HEK293 (cell line): ENCODE measurements at regions not wholly inside any gene's neighbourhood (a gene's known extent, or its start where the extent isn't known, plus 50 kb on each side); places are given as distances from the start of the nearest gene placed in this dataset.

ENCODE experiments used
- CTCF ChIA-PET: fragments of 350-600 bp; formaldehyde crosslinking; extraction: SDS; loops from one replicate; lab custom pipeline; 2021; ENCODE audit warnings: antibody characterized with exemption; lab: Yijun Ruan, JAX
- POLR2A ChIA-PET: fragments of 300-600 bp; formaldehyde crosslinking; extraction: SDS; loops from one replicate; lab custom pipeline; 2020; ENCODE audit warnings: antibody characterized with exemption, inconsistent platforms; lab: Yijun Ruan, JAX
- H3K27ac ChIP-seq: fragments of 200-500 bp; sonication (Bioruptor generic); 2 replicates; pipeline ENCODE4 v1.5.1; 2014; ENCODE audit warnings: low read depth, low read length, control low read depth, inconsistent platforms; ENCODE audit errors: extremely low read depth
- H3K36me3 ChIP-seq, 2 experiments: fragments of 200-500 bp in 1 of 2; sonication (Bioruptor generic) in 1 of 2; 1 replicate in 1 of 2; 2 replicates in 1 of 2; pipeline ENCODE4 v1.5.1; 2014 to 2017; ENCODE audit warnings: inconsistent platforms in 2 of 2, low read length in 2 of 2; ENCODE audit not compliant: control insufficient read depth in 2 of 2, insufficient read depth in 1 of 2
- H3K4me1 ChIP-seq: fragments of 200-500 bp; sonication (Bioruptor generic); 2 replicates; pipeline ENCODE4 v1.5.1; 2014; ENCODE audit warnings: mild to moderate bottlenecking, low read length, inconsistent platforms; ENCODE audit not compliant: control insufficient read depth, insufficient read depth
- H3K4me3 ChIP-seq: 2 replicates; pipeline ENCODE4 v1.5.1; 2011; ENCODE audit warnings: low read depth, mild to moderate bottlenecking, control low read depth, low read length, moderate library complexity
- H3K9me3 ChIP-seq: fragments of 200-500 bp; sonication (Bioruptor generic); 2 replicates; pipeline ENCODE4 v1.5.1; 2014; ENCODE audit warnings: low read depth, low read length, inconsistent platforms; ENCODE audit not compliant: control insufficient read depth, insufficient read depth
- EGR2 ChIP-seq: fragments of 450-650 bp; formaldehyde crosslinking; IDR thresholded peaks from 2 replicates; pipeline ENCODE4 v1.5.1; 2016; ENCODE audit warnings: low read depth, missing biosample characterization, missing genetic modification characterization
- HOXD13 ChIP-seq: sonication (generic); formaldehyde crosslinking; IDR thresholded peaks from 2 replicates; pipeline ENCODE4 v1.8.0; 2022; ENCODE audit warnings: missing genetic modification reagents, borderline replicate concordance
- MYNN ChIP-seq: fragments of 450-650 bp; formaldehyde crosslinking; IDR thresholded peaks from 2 replicates; pipeline ENCODE4 v1.5.1; 2016; ENCODE audit warnings: missing biosample characterization, missing genetic modification characterization, borderline replicate concordance
- OSR2 ChIP-seq: fragments of 450-650 bp; formaldehyde crosslinking; IDR thresholded peaks from 2 replicates; pipeline ENCODE4 v1.5.1; 2016; ENCODE audit warnings: missing biosample characterization, missing genetic modification characterization
- SP2 ChIP-seq: fragments of 450-650 bp; formaldehyde crosslinking; IDR thresholded peaks from 2 replicates; pipeline ENCODE4 v1.5.1; 2016; ENCODE audit warnings: missing biosample characterization, missing genetic modification characterization
- ZBTB20 ChIP-seq: fragments of 450-650 bp; formaldehyde crosslinking; IDR thresholded peaks from 2 replicates; pipeline ENCODE4 v1.5.1; 2016; ENCODE audit warnings: missing biosample characterization, missing genetic modification characterization
- ZFP37 ChIP-seq: fragments of 450-650 bp; formaldehyde crosslinking; IDR thresholded peaks from 2 replicates; pipeline ENCODE4 v1.5.1; 2016; ENCODE audit warnings: missing biosample characterization, missing genetic modification characterization
- ZIC2 ChIP-seq: fragments of 450-650 bp; formaldehyde crosslinking; IDR thresholded peaks from 2 replicates; pipeline ENCODE4 v1.5.1; 2016; ENCODE audit warnings: missing biosample characterization, missing genetic modification characterization
- ZNF174 ChIP-seq: fragments of 450-650 bp; formaldehyde crosslinking; IDR thresholded peaks from 2 replicates; pipeline ENCODE4 v1.5.0; 2017; ENCODE audit warnings: missing biosample characterization, mild to moderate bottlenecking, missing genetic modification characterization
- ZNF202 ChIP-seq: fragments of 450-650 bp; formaldehyde crosslinking; IDR thresholded peaks from 2 replicates; pipeline ENCODE4 v1.5.1; 2016; ENCODE audit warnings: missing biosample characterization, missing genetic modification characterization, borderline replicate concordance
- ZNF239 ChIP-seq: fragments of 450-650 bp; formaldehyde crosslinking; IDR thresholded peaks from 2 replicates; pipeline ENCODE4 v1.5.1; 2016; ENCODE audit warnings: missing biosample characterization, missing genetic modification characterization
- ZNF324 ChIP-seq: fragments of 450-650 bp; formaldehyde crosslinking; IDR thresholded peaks from 2 replicates; pipeline ENCODE4 v1.5.1; 2016; ENCODE audit warnings: missing biosample characterization, missing genetic modification characterization
- ZNF341 ChIP-seq: fragments of 450-650 bp; formaldehyde crosslinking; IDR thresholded peaks from 2 replicates; pipeline ENCODE4; 2016; ENCODE audit warnings: low read depth, missing biosample characterization, missing genetic modification characterization
- ZNF362 ChIP-seq: fragments of 450-650 bp; formaldehyde crosslinking; IDR thresholded peaks from 2 replicates; pipeline ENCODE4 v1.5.1; 2016; ENCODE audit warnings: missing biosample characterization, missing genetic modification characterization
- ZNF394 ChIP-seq: fragments of 450-650 bp; formaldehyde crosslinking; IDR thresholded peaks from 2 replicates; pipeline ENCODE4 v1.5.1; 2016; ENCODE audit warnings: missing biosample characterization, missing genetic modification characterization, mild to moderate bottlenecking, moderate library complexity, borderline replicate concordance
- ZNF513 ChIP-seq: fragments of 450-650 bp; IDR thresholded peaks from 2 replicates; pipeline ENCODE4 v1.5.1; 2018; ENCODE audit warnings: missing biosample characterization, missing genetic modification characterization
- ZNF843 ChIP-seq: fragments of 450-650 bp; formaldehyde crosslinking; IDR thresholded peaks from 2 replicates; pipeline ENCODE4 v1.5.1; 2016; ENCODE audit warnings: missing biosample characterization, missing genetic modification characterization
- TF ChIP-seq, protein P1 (sequence below): fragments of 450-650 bp; formaldehyde crosslinking; IDR thresholded peaks from 2 replicates; pipeline ENCODE4 v1.5.1; 2016; ENCODE audit warnings: missing biosample characterization, missing genetic modification characterization
- TF ChIP-seq, protein P2 (sequence below): fragments of 450-650 bp; formaldehyde crosslinking; IDR thresholded peaks from 2 replicates; pipeline ENCODE4 v1.5.1; 2016; ENCODE audit warnings: missing biosample characterization, missing genetic modification characterization

- no peak overlapping the region for H3K4me3 ChIP-seq
- POLR2A ChIA-PET: no interaction called here
- H3K4me1 ChIP-seq: no peaks in the 10 kb centered on the region
- no peaks in the 10 kb centered on the region for H3K9me3 ChIP-seq
- H3K36me3 ChIP-seq: no peaks in the 10 kb centered on the region
- no peak for TF ChIP-seq ZBTB20
- TF ChIP-seq, all 188 proteins: peak for 0
- H3K27ac ChIP-seq: no peak overlapping the region
- CTCF ChIA-PET: no interaction called here
Measured at GRCh38 chr5:101153526-101153925, 250.4 kb upstream of the ST8SIA4 start.

GRCh38 chr5:101143526-101143925, 240.4 kb upstream of the ST8SIA4 start:
- TF ChIP-seq ZNF341 (tag by site-specific recombination) (no peak), OSR2 (no peak), ZIC2 (tag by site-specific recombination) (no peak), EGR2 (tag by site-specific recombination) (no peak), ZNF239 (tag by site-specific recombination) (no peak)
- TF ChIP-seq, protein P1, sequence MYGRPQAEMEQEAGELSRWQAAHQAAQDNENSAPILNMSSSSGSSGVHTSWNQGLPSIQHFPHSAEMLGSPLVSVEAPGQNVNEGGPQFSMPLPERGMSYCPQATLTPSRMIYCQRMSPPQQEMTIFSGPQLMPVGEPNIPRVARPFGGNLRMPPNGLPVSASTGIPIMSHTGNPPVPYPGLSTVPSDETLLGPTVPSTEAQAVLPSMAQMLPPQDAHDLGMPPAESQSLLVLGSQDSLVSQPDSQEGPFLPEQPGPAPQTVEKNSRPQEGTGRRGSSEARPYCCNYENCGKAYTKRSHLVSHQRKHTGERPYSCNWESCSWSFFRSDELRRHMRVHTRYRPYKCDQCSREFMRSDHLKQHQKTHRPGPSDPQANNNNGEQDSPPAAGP (tag by site-specific recombination): no peak
- TF ChIP-seq, all 188 proteins: peak for 0
- Histone ChIP-seq H3K36me3 (no peaks in the 10 kb centered on the region), H3K4me1 (no peaks in the 10 kb centered on the region), H3K4me3 (no peak overlapping the region), H3K9me3 (no peaks in the 10 kb centered on the region), H3K27ac (no peak overlapping the region)
- ChIA-PET POLR2A (no interaction called here), CTCF (interaction anchor here (0.6 kb wide), 1 partner anchor 122 kb away, joined by 3 read pairs; no protein-coding TSS in a partner anchor)

- no peaks in the 10 kb centered on the region for H3K9me3 ChIP-seq
- no peak overlapping the region for H3K4me3 ChIP-seq
- H3K27ac ChIP-seq: no peak overlapping the region
- POLR2A ChIA-PET: no interaction called here
- no peaks in the 10 kb centered on the region for H3K4me1 ChIP-seq
- CTCF ChIA-PET: interaction anchor here (0.6 kb wide), 1 partner anchor 422 kb away, joined by 3 read pairs; no protein-coding TSS in a partner anchor
- no peaks in the 10 kb centered on the region for H3K36me3 ChIP-seq
- TF ChIP-seq MYNN (tag by site-specific recombination): no peak
Measured at GRCh38 chr5:101142102-101142501, 239.0 kb upstream of the ST8SIA4 start.

- H3K4me3 ChIP-seq: no peak overlapping the region
- H3K36me3 ChIP-seq: no peaks in the 10 kb centered on the region
- no peak for TF ChIP-seq SP2 (tag by site-specific recombination)
- TF ChIP-seq ZFP37: no peak
- no peak for TF ChIP-seq HOXD13 (CRISPR knock-in tag)
- ChIA-PET CTCF (no interaction called here), POLR2A (no interaction called here)
- H3K27ac ChIP-seq: no peak overlapping the region
- no peaks in the 10 kb centered on the region for H3K9me3 ChIP-seq
- no peaks in the 10 kb centered on the region for H3K4me1 ChIP-seq
Measured at GRCh38 chr5:101136454-101136853, 233.4 kb upstream of the ST8SIA4 start.

DNA sequence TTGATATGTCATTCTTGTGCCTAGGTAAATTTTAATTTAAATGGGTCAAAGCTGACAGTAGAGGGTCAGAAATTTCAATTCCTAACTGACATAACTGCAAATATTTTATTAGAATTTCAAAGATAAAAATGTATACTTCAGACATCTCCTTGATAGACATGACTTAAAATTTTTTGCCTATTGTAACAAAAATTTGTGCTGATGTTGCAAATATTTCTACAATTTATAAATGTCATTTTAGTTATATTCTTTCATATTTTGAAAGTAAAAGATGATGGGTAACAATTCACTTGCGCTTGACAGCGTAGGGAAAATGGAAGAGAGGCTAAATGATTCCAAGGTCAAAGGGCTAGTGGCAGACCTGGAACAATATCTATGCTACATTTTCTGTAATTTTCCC, 220.3 kb upstream of the ST8SIA4 start:
- no peak overlapping the region for H3K27ac ChIP-seq
- ChIA-PET CTCF (no interaction called here), POLR2A (no interaction called here)
- no peak overlapping the region for H3K4me3 ChIP-seq
- H3K9me3 ChIP-seq: no peaks in the 10 kb centered on the region
- H3K36me3 ChIP-seq: no peaks in the 10 kb centered on the region
- H3K4me1 ChIP-seq: no peaks in the 10 kb centered on the region
- TF ChIP-seq ZNF843 (no peak), ZNF394 (tag by site-specific recombination) (no peak), ZNF174 (no peak), ZNF513 (tag by site-specific recombination) (no peak), ZNF324 (tag by site-specific recombination) (no peak), ZNF202 (tag by site-specific recombination) (no peak), SP2 (tag by site-specific recombination) (no peak), ZNF362 (no peak)
- TF ChIP-seq, protein P2, sequence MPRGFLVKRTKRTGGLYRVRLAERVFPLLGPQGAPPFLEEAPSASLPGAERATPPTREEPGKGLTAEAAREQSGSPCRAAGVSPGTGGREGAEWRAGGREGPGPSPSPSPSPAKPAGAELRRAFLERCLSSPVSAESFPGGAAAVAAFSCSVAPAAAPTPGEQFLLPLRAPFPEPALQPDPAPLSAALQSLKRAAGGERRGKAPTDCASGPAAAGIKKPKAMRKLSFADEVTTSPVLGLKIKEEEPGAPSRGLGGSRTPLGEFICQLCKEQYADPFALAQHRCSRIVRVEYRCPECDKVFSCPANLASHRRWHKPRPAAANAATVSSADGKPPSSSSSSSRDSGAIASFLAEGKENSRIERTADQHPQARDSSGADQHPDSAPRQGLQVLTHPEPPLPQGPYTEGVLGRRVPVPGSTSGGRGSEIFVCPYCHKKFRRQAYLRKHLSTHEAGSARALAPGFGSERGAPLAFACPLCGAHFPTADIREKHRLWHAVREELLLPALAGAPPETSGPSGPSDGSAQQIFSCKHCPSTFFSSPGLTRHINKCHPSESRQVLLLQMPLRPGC: no peak
